ENCODE measurements at regions not wholly inside any gene's neighbourhood (a gene's known extent, or its start where the extent isn't known, plus 50 kb on each side); places are given as distances from the start of the nearest gene placed in this dataset.
"Not testable (repeated sequence)": the region's sequence is repeated elsewhere in the genome, so short reads cannot be mapped to it uniquely, and the experiment has no call there.

GRCh38 chr7:16260236-16260728, 161.1 kb downstream of the CRPPA start:
- WGBS (ENCODE audit: insufficient coverage) = no CpG with 5 or more reads among the region's 1 CpG

GRCh38 chr7:16256419-16256818, 164.9 kb downstream of the CRPPA start:
- H3K27ac ChIP-seq (ENCODE audit: low read length); H3K4me1 ChIP-seq (ENCODE audit: control insufficient read depth, insufficient read depth, low read length); H3K4me3 ChIP-seq (ENCODE audit: low read length); DNase-seq; H3K27me3 ChIP-seq (ENCODE audit: control insufficient read depth, insufficient read depth, low read length); H3K9me3 ChIP-seq (replicated peaks; ENCODE audit: control insufficient read depth, low read depth, low read length); H3K36me3 ChIP-seq (ENCODE audit: control insufficient read depth, insufficient read depth, low read length): not testable (repeated sequence)
- WGBS (ENCODE audit: insufficient coverage) = no CpG with 5 or more reads among the region's 1 CpG

More at GRCh38 chr7:16260236-16260728, 161.1 kb downstream of the CRPPA start:
- DNase-seq = no peak
- Histone ChIP-seq H3K27ac (ENCODE audit: low read length) (no peak overlapping the region), H3K4me3 (ENCODE audit: low read length) (no peak overlapping the region), H3K36me3 (ENCODE audit: control insufficient read depth, insufficient read depth, low read length) (no peaks in the 10 kb centered on the region), H3K9me3 (replicated peaks; ENCODE audit: control insufficient read depth, low read depth, low read length) (no peaks in the 10 kb centered on the region), H3K27me3 (ENCODE audit: control insufficient read depth, insufficient read depth, low read length) (no peaks in the 10 kb centered on the region), H3K4me1 (ENCODE audit: control insufficient read depth, insufficient read depth, low read length) (no peaks in the 10 kb centered on the region)

GRCh38 chr7:16255952-16256351, 165.4 kb downstream of the CRPPA start:
- H3K9me3 ChIP-seq (replicated peaks; ENCODE audit: control insufficient read depth, low read depth, low read length); H3K27ac ChIP-seq (ENCODE audit: low read length); H3K4me1 ChIP-seq (ENCODE audit: control insufficient read depth, insufficient read depth, low read length); H3K27me3 ChIP-seq (ENCODE audit: control insufficient read depth, insufficient read depth, low read length); H3K36me3 ChIP-seq (ENCODE audit: control insufficient read depth, insufficient read depth, low read length); DNase-seq; H3K4me3 ChIP-seq (ENCODE audit: low read length): not testable (repeated sequence)
- no CpG with 5 or more reads among the region's 2 CpGs for WGBS (ENCODE audit: insufficient coverage)

- DNase-seq; H3K4me3 ChIP-seq (ENCODE audit: low read length); H3K9me3 ChIP-seq (replicated peaks; ENCODE audit: control insufficient read depth, low read depth, low read length); H3K36me3 ChIP-seq (ENCODE audit: control insufficient read depth, insufficient read depth, low read length); H3K27ac ChIP-seq (ENCODE audit: low read length); H3K4me1 ChIP-seq (ENCODE audit: control insufficient read depth, insufficient read depth, low read length); H3K27me3 ChIP-seq (ENCODE audit: control insufficient read depth, insufficient read depth, low read length): not testable (repeated sequence)
- no CpG with 5 or more reads among the region's 2 CpGs for WGBS (ENCODE audit: insufficient coverage)
Observed at GRCh38 chr7:16250655-16251054, 170.7 kb downstream of the CRPPA start.

GRCh38 chr7:16249204-16249603, 172.1 kb downstream of the CRPPA start:
- not testable (repeated sequence) for H3K36me3 ChIP-seq (ENCODE audit: control insufficient read depth, insufficient read depth, low read length); H3K4me3 ChIP-seq (ENCODE audit: low read length)
- WGBS (ENCODE audit: insufficient coverage) = 96% methylated on average over 7 of the region's 7 CpGs

GRCh38 chr7:16248556-16248955, 172.8 kb downstream of the CRPPA start:
- H3K9me3 ChIP-seq (replicated peaks; ENCODE audit: control insufficient read depth, low read depth, low read length); H3K27me3 ChIP-seq (ENCODE audit: control insufficient read depth, insufficient read depth, low read length): not testable (repeated sequence)
- 100% methylated on average over 5 of the region's 6 CpGs for WGBS (ENCODE audit: insufficient coverage)

More at GRCh38 chr7:16249204-16249603, 172.1 kb downstream of the CRPPA start:
- not testable (repeated sequence) for H3K27ac ChIP-seq (ENCODE audit: low read length); DNase-seq; H3K4me1 ChIP-seq (ENCODE audit: control insufficient read depth, insufficient read depth, low read length); H3K9me3 ChIP-seq (replicated peaks; ENCODE audit: control insufficient read depth, low read depth, low read length); H3K27me3 ChIP-seq (ENCODE audit: control insufficient read depth, insufficient read depth, low read length)

GRCh38 chr7:16244469-16244868, 176.9 kb downstream of the CRPPA start:
- Histone ChIP-seq H3K4me1 (ENCODE audit: control insufficient read depth, insufficient read depth, low read length) (no peaks in the 10 kb centered on the region), H3K9me3 (replicated peaks; ENCODE audit: control insufficient read depth, low read depth, low read length) (no peaks in the 10 kb centered on the region), H3K27me3 (ENCODE audit: control insufficient read depth, insufficient read depth, low read length) (no peaks in the 10 kb centered on the region), H3K4me3 (ENCODE audit: low read length) (no peak overlapping the region), H3K36me3 (ENCODE audit: control insufficient read depth, insufficient read depth, low read length) (no peaks in the 10 kb centered on the region), H3K27ac (ENCODE audit: low read length) (no peak overlapping the region)
- DNase-seq = no peak
- WGBS (ENCODE audit: insufficient coverage) = no CpG with 5 or more reads among the region's 3 CpGs

More at GRCh38 chr7:16248556-16248955, 172.8 kb downstream of the CRPPA start:
- not testable (repeated sequence) for DNase-seq; H3K36me3 ChIP-seq (ENCODE audit: control insufficient read depth, insufficient read depth, low read length); H3K4me3 ChIP-seq (ENCODE audit: low read length); H3K4me1 ChIP-seq (ENCODE audit: control insufficient read depth, insufficient read depth, low read length); H3K27ac ChIP-seq (ENCODE audit: low read length)

- no peaks in the 10 kb centered on the region for H3K9me3 ChIP-seq (replicated peaks; ENCODE audit: control insufficient read depth, low read depth, low read length)
- H3K4me3 ChIP-seq (ENCODE audit: low read length) = no peak overlapping the region
- no peak for DNase-seq
- H3K27me3 ChIP-seq (ENCODE audit: control insufficient read depth, insufficient read depth, low read length) = no peaks in the 10 kb centered on the region
- H3K27ac ChIP-seq (ENCODE audit: low read length) = no peak overlapping the region
- no peaks in the 10 kb centered on the region for H3K4me1 ChIP-seq (ENCODE audit: control insufficient read depth, insufficient read depth, low read length)
- 100% methylated on average over 1 of the region's 4 CpGs for WGBS (ENCODE audit: insufficient coverage)
- H3K36me3 ChIP-seq (ENCODE audit: control insufficient read depth, insufficient read depth, low read length) = no peaks in the 10 kb centered on the region
Observed at GRCh38 chr7:16242920-16243319, 178.4 kb downstream of the CRPPA start.

- Histone ChIP-seq H3K27me3 (ENCODE audit: control insufficient read depth, insufficient read depth, low read length) (no peaks in the 10 kb centered on the region), H3K4me1 (ENCODE audit: control insufficient read depth, insufficient read depth, low read length) (no peaks in the 10 kb centered on the region)
- peak; percentile 41 for DNase-seq
Observed at GRCh38 chr7:16241017-16241416, 180.3 kb downstream of the CRPPA start.

GRCh38 chr7:16236381-16236780, 185.0 kb downstream of the CRPPA start:
- peaks cover 6% of the 10 kb centered on the region for H3K9me3 ChIP-seq (replicated peaks; ENCODE audit: control insufficient read depth, low read depth, low read length)
- DNase-seq = peak; percentile 79

More at GRCh38 chr7:16241017-16241416, 180.3 kb downstream of the CRPPA start:
- Histone ChIP-seq H3K4me3 (ENCODE audit: low read length) (no peak overlapping the region), H3K9me3 (replicated peaks; ENCODE audit: control insufficient read depth, low read depth, low read length) (no peaks in the 10 kb centered on the region), H3K27ac (ENCODE audit: low read length) (no peak overlapping the region), H3K36me3 (ENCODE audit: control insufficient read depth, insufficient read depth, low read length) (no peaks in the 10 kb centered on the region)

More at GRCh38 chr7:16236381-16236780, 185.0 kb downstream of the CRPPA start:
- no peak overlapping the region for H3K27ac ChIP-seq (ENCODE audit: low read length)
- H3K27me3 ChIP-seq (ENCODE audit: control insufficient read depth, insufficient read depth, low read length) = no peaks in the 10 kb centered on the region
- H3K36me3 ChIP-seq (ENCODE audit: control insufficient read depth, insufficient read depth, low read length) = no peaks in the 10 kb centered on the region
- H3K4me3 ChIP-seq (ENCODE audit: low read length) = no peak overlapping the region
- H3K4me1 ChIP-seq (ENCODE audit: control insufficient read depth, insufficient read depth, low read length) = no peaks in the 10 kb centered on the region

All from muscle of leg (tissue), 3 donors.